GM13976 (cell line): ENCODE measurements at regions not wholly inside any gene's neighbourhood (a gene's known extent, or its start where the extent isn't known, plus 50 kb on each side); places are given as distances from the start of the nearest gene placed in this dataset.

Experiments used
- DNase-seq: peaks from one replicate; pipeline ENCODE4 v3.0.0; 2012; ENCODE audit warnings: low spot score
- CTCF ChIP-seq: IDR thresholded peaks from 2 replicates; pipeline ENCODE4 v1.5.1; 2012; ENCODE audit warnings: borderline replicate concordance, mild to moderate bottlenecking; ENCODE audit not compliant: insufficient read depth; ENCODE audit errors: extremely low read depth, missing control alignments, control extremely low read depth
- in situ Hi-C: fragments of 300-500 bp; cut with MboI; formaldehyde crosslinking; loops from one replicate; pipeline ENCODE4 v1.12.0; 2022; ENCODE audit warnings: low sequenced_read_pairs, mixed read lengths, inconsistent platforms; ENCODE audit not compliant: unreplicated experiment

GRCh38 chr14:22334627-22335026 is 254.4 kb downstream of the DAD1 start:
- TF ChIP-seq CTCF = no peak
- in situ Hi-C loops = no loop called here
- DNase-seq = no peak

GRCh38 chr14:22334275-22334577 is 254.8 kb downstream of the DAD1 start:
- in situ Hi-C loops = no loop called here
- TF ChIP-seq CTCF = no peak
- no peak for DNase-seq

GRCh38 chr14:22333422-22334274 is 255.4 kb downstream of the DAD1 start:
- no peak for DNase-seq
- in situ Hi-C loops = no loop called here
- no peak for TF ChIP-seq CTCF

GRCh38 chr14:22332686-22333421 is 256.2 kb downstream of the DAD1 start:
- in situ Hi-C loops = no loop called here
- no peak for TF ChIP-seq CTCF
- no peak for DNase-seq

GRCh38 chr14:22329371-22329770 is 259.7 kb downstream of the DAD1 start:
- in situ Hi-C loops = no loop called here
- TF ChIP-seq CTCF = no peak
- no peak for DNase-seq

- in situ Hi-C loops = no loop called here
- no peak for DNase-seq
- TF ChIP-seq CTCF = no peak
These were observed 263.2 kb downstream of the DAD1 start for GRCh38 chr14:22325676-22326400.
